ENCODE measurements at regions not wholly inside any gene's neighbourhood (a gene's known extent, or its start where the extent isn't known, plus 50 kb on each side); places are given as distances from the start of the nearest gene placed in this dataset.

GRCh38 chr9:18114559-18115475, 359.1 kb upstream of the ADAMTSL1 start:
- Histone ChIP-seq H3K14ac (ENCODE audit: low read length in 2 of 2) (no peak overlapping the region), H3K18ac (ENCODE audit: low read depth in 1 of 2, low read length in 2 of 2) (no peak overlapping the region), H2AK5ac (ENCODE audit: low read length, severe bottlenecking) (no peak overlapping the region), H2BK12ac (ENCODE audit: low read length in 2 of 2) (no peak overlapping the region), H4K91ac (ENCODE audit: low read length) (no peak overlapping the region), H3K79me1 (replicated peaks; ENCODE audit: low read length, poor library complexity, severe bottlenecking) (no peaks in the 10 kb centered on the region), H3K4me1 (ENCODE audit: control insufficient read depth, insufficient read depth, low read depth, low read length) (no peaks in the 10 kb centered on the region), H3K4me2 (ENCODE audit: low read length, poor library complexity, severe bottlenecking) (no peak overlapping the region), H3K4ac (ENCODE audit: low read depth in 1 of 2, low read length in 2 of 2) (no peak overlapping the region), H2BK120ac (ENCODE audit: low read depth, low read length) (no peak overlapping the region), H3K9me3 (ENCODE audit: control insufficient read depth, low read length) (no peaks in the 10 kb centered on the region), H4K8ac (ENCODE audit: low read length) (no peak overlapping the region), H2BK5ac (ENCODE audit: low read depth, low read length, poor library complexity, severe bottlenecking) (no peak overlapping the region), H3K27me3 (ENCODE audit: control insufficient read depth in 1 of 2, insufficient read depth in 1 of 2, low read length in 2 of 2) (peaks cover 0 to 3% of the 10 kb centered on the region in 2 experiments), H3K23ac (ENCODE audit: low read length in 2 of 2) (no peak overlapping the region), H3K9ac (ENCODE audit: low read length) (no peak overlapping the region), H2BK15ac (ENCODE audit: low read depth, poor library complexity, severe bottlenecking) (no peak overlapping the region), H2AFZ (ENCODE audit: low read depth, low read length) (no peak overlapping the region), H3K36me3 (ENCODE audit: control insufficient read depth in 1 of 2, insufficient read depth in 2 of 2, low read depth in 1 of 2, low read length in 2 of 2) (no peaks in the 10 kb centered on the region), H3K27ac (ENCODE audit: low read length, poor library complexity, severe bottlenecking) (no peak overlapping the region), H3K4me3 (ENCODE audit: insufficient read depth in 1 of 2, low read depth in 1 of 2, low read length in 2 of 2) (no peak overlapping the region)
- no peak for DNase-seq
- WGBS = 84% methylated on average over 7 of the region's 10 CpGs

- no peaks in the 10 kb centered on the region for H3K9me3 ChIP-seq (ENCODE audit: control insufficient read depth, low read length)
- H2BK12ac ChIP-seq (ENCODE audit: low read length in 2 of 2) = no peak overlapping the region
- no peak overlapping the region for H3K9ac ChIP-seq (ENCODE audit: low read length)
- H2BK120ac ChIP-seq (ENCODE audit: low read depth, low read length) = no peak overlapping the region
- H3K4me3 ChIP-seq (ENCODE audit: insufficient read depth in 1 of 2, low read depth in 1 of 2, low read length in 2 of 2) = no peak overlapping the region
- peaks cover 0 to 3% of the 10 kb centered on the region in 2 experiments for H3K27me3 ChIP-seq (ENCODE audit: control insufficient read depth in 1 of 2, insufficient read depth in 1 of 2, low read length in 2 of 2)
- H3K36me3 ChIP-seq (ENCODE audit: control insufficient read depth in 1 of 2, insufficient read depth in 2 of 2, low read depth in 1 of 2, low read length in 2 of 2) = no peaks in the 10 kb centered on the region
- no peak overlapping the region for H2AFZ ChIP-seq (ENCODE audit: low read depth, low read length)
- H3K4me1 ChIP-seq (ENCODE audit: control insufficient read depth, insufficient read depth, low read depth, low read length) = no peaks in the 10 kb centered on the region
- H2AK5ac ChIP-seq (ENCODE audit: low read length, severe bottlenecking) = no peak overlapping the region
- no peak overlapping the region for H3K18ac ChIP-seq (ENCODE audit: low read depth in 1 of 2, low read length in 2 of 2)
- no peak for DNase-seq
- H3K27ac ChIP-seq (ENCODE audit: low read length, poor library complexity, severe bottlenecking) = no peak overlapping the region
- H3K14ac ChIP-seq (ENCODE audit: low read length in 2 of 2) = no peak overlapping the region
- H3K79me1 ChIP-seq (replicated peaks; ENCODE audit: low read length, poor library complexity, severe bottlenecking) = no peaks in the 10 kb centered on the region
- H2BK15ac ChIP-seq (ENCODE audit: low read depth, poor library complexity, severe bottlenecking) = no peak overlapping the region
- no peak overlapping the region for H4K8ac ChIP-seq (ENCODE audit: low read length)
- no peak overlapping the region for H4K91ac ChIP-seq (ENCODE audit: low read length)
- no peak overlapping the region for H2BK5ac ChIP-seq (ENCODE audit: low read depth, low read length, poor library complexity, severe bottlenecking)
- H3K4ac ChIP-seq (ENCODE audit: low read depth in 1 of 2, low read length in 2 of 2) = no peak overlapping the region
- H3K4me2 ChIP-seq (ENCODE audit: low read length, poor library complexity, severe bottlenecking) = no peak overlapping the region
- no peak overlapping the region for H3K23ac ChIP-seq (ENCODE audit: low read length in 2 of 2)
Observed at GRCh38 chr9:18118268-18118667, 355.7 kb upstream of the ADAMTSL1 start.

- Histone ChIP-seq H3K27me3 (ENCODE audit: control insufficient read depth in 1 of 2, insufficient read depth in 1 of 2, low read length in 2 of 2) (no peaks in the 10 kb centered on the region), H3K23ac (ENCODE audit: low read length in 2 of 2) (no peak overlapping the region), H3K4ac (ENCODE audit: low read depth in 1 of 2, low read length in 2 of 2) (no peak overlapping the region), H3K27ac (ENCODE audit: low read length, poor library complexity, severe bottlenecking) (no peak overlapping the region), H3K4me3 (ENCODE audit: insufficient read depth in 1 of 2, low read depth in 1 of 2, low read length in 2 of 2) (no peak overlapping the region), H3K36me3 (ENCODE audit: control insufficient read depth in 1 of 2, insufficient read depth in 2 of 2, low read depth in 1 of 2, low read length in 2 of 2) (no peaks in the 10 kb centered on the region), H2BK5ac (ENCODE audit: low read depth, low read length, poor library complexity, severe bottlenecking) (no peak overlapping the region), H2BK120ac (ENCODE audit: low read depth, low read length) (no peak overlapping the region), H2BK15ac (ENCODE audit: low read depth, poor library complexity, severe bottlenecking) (no peak overlapping the region), H3K4me1 (ENCODE audit: control insufficient read depth, insufficient read depth, low read depth, low read length) (peaks cover 6% of the 10 kb centered on the region), H2AK5ac (ENCODE audit: low read length, severe bottlenecking) (no peak overlapping the region), H4K91ac (ENCODE audit: low read length) (no peak overlapping the region), H2BK12ac (ENCODE audit: low read length in 2 of 2) (no peak overlapping the region), H3K9ac (ENCODE audit: low read length) (no peak overlapping the region), H3K79me1 (replicated peaks; ENCODE audit: low read length, poor library complexity, severe bottlenecking) (no peaks in the 10 kb centered on the region), H2AFZ (ENCODE audit: low read depth, low read length) (no peak overlapping the region), H3K9me3 (ENCODE audit: control insufficient read depth, low read length) (no peaks in the 10 kb centered on the region), H3K4me2 (ENCODE audit: low read length, poor library complexity, severe bottlenecking) (no peak overlapping the region), H3K14ac (ENCODE audit: low read length in 2 of 2) (no peak overlapping the region), H3K18ac (ENCODE audit: low read depth in 1 of 2, low read length in 2 of 2) (no peak overlapping the region), H4K8ac (ENCODE audit: low read length) (no peak overlapping the region)
- WGBS = 50% methylated on average over 1 of the region's 1 CpG
- DNase-seq = no peak
Observed at GRCh38 chr9:18122171-18122570, 351.8 kb upstream of the ADAMTSL1 start.

- Histone ChIP-seq H3K27ac (ENCODE audit: low read length, poor library complexity, severe bottlenecking) (peak overlapping the region; percentile 74), H2AK5ac (ENCODE audit: low read length, severe bottlenecking) (no peak overlapping the region), H3K27me3 (ENCODE audit: control insufficient read depth in 1 of 2, insufficient read depth in 1 of 2, low read length in 2 of 2) (no peaks in the 10 kb centered on the region), H3K23ac (ENCODE audit: low read length in 2 of 2) (no peak overlapping the region), H4K91ac (ENCODE audit: low read length) (no peak overlapping the region), H2BK120ac (ENCODE audit: low read depth, low read length) (no peak overlapping the region), H3K9ac (ENCODE audit: low read length) (no peak overlapping the region), H3K79me1 (replicated peaks; ENCODE audit: low read length, poor library complexity, severe bottlenecking) (no peaks in the 10 kb centered on the region), H3K4me3 (ENCODE audit: insufficient read depth in 1 of 2, low read depth in 1 of 2, low read length in 2 of 2) (no peak overlapping the region), H2BK5ac (ENCODE audit: low read depth, low read length, poor library complexity, severe bottlenecking) (no peak overlapping the region), H3K4me1 (ENCODE audit: control insufficient read depth, insufficient read depth, low read depth, low read length) (peaks cover 8% of the 10 kb centered on the region), H3K4ac (ENCODE audit: low read depth in 1 of 2, low read length in 2 of 2) (no peak overlapping the region), H3K14ac (ENCODE audit: low read length in 2 of 2) (no peak overlapping the region), H2AFZ (ENCODE audit: low read depth, low read length) (no peak overlapping the region), H3K36me3 (ENCODE audit: control insufficient read depth in 1 of 2, insufficient read depth in 2 of 2, low read depth in 1 of 2, low read length in 2 of 2) (no peaks in the 10 kb centered on the region), H2BK15ac (ENCODE audit: low read depth, poor library complexity, severe bottlenecking) (no peak overlapping the region), H3K18ac (ENCODE audit: low read depth in 1 of 2, low read length in 2 of 2) (no peak overlapping the region), H2BK12ac (ENCODE audit: low read length in 2 of 2) (no peak overlapping the region), H3K4me2 (ENCODE audit: low read length, poor library complexity, severe bottlenecking) (no peak overlapping the region), H3K9me3 (ENCODE audit: control insufficient read depth, low read length) (no peaks in the 10 kb centered on the region), H4K8ac (ENCODE audit: low read length) (no peak overlapping the region)
- no peak for DNase-seq
- WGBS = 67% methylated on average over 1 of the region's 1 CpG
Observed at GRCh38 chr9:18124760-18125159, 349.2 kb upstream of the ADAMTSL1 start.
